Kidney (tissue), 13 donors: ENCODE measurements at regions not wholly inside any gene's neighbourhood (a gene's known extent, or its start where the extent isn't known, plus 50 kb on each side); places are given as distances from the start of the nearest gene placed in this dataset.
"Not testable (repeated sequence)": the region's sequence is repeated elsewhere in the genome, so short reads cannot be mapped to it uniquely, and the experiment has no call there.

Experiments used
- DNase-seq, 5 donors: peaks; one replicate each; pipeline ENCODE4 v3.0.0-alpha.2; 2013 to 2020
- FAIRE-seq: peaks from 2 replicates; lab custom pipeline; 2012; peaks lifted over from hg19 to GRCh38; lab: Jason Lieb, UNC
- H3K27ac ChIP-seq, 2 donors: one replicate each; pipeline ENCODE4 v1.7.0; 2013; ENCODE audit warnings: low read depth in 2 of 2, low read length in 2 of 2, inconsistent platforms in 1 of 2
- H3K27me3 ChIP-seq: one replicate; pipeline ENCODE4 v1.7.1; 2013; ENCODE audit warnings: low read length, inconsistent platforms; ENCODE audit not compliant: control insufficient read depth, insufficient read depth
- H3K36me3 ChIP-seq, 3 donors: one replicate each; pipeline versions ENCODE4 v1.7.0 to v1.7.1; 2013; ENCODE audit warnings: low read length in 3 of 3, control low read depth in 1 of 3, inconsistent platforms in 1 of 3; ENCODE audit not compliant: insufficient read depth in 3 of 3, control insufficient read depth in 2 of 3
- H3K4me1 ChIP-seq, 3 donors: one replicate each; pipeline versions ENCODE4 v1.7.0 to v1.7.1; 2013; ENCODE audit warnings: low read length in 3 of 3, inconsistent platforms in 1 of 3, low read depth in 1 of 3; ENCODE audit not compliant: control insufficient read depth in 2 of 3, insufficient read depth in 2 of 3
- H3K4me3 ChIP-seq, 3 donors: one replicate each; pipeline versions ENCODE4 v1.7.0 to v1.8.1; 2013; ENCODE audit warnings: low read length in 3 of 3, control low read depth in 1 of 3, inconsistent platforms in 1 of 3
- H3K9ac ChIP-seq, 3 donors: one replicate each; pipeline versions ENCODE4 v1.7.0 to v1.7.1; 2013; ENCODE audit warnings: low read length in 3 of 3, control low read depth in 1 of 3, inconsistent platforms in 1 of 3
- H3K9me3 ChIP-seq, 3 donors: one replicate each; pipeline versions ENCODE4 v1.7.0 to v1.7.1; 2013; ENCODE audit warnings: low read length in 3 of 3, control low read depth in 1 of 3, inconsistent platforms in 1 of 3; ENCODE audit not compliant: control insufficient read depth in 2 of 3, insufficient read depth in 1 of 3
- intact Hi-C: fragments of 100-400 bp; cut with DNase I; formaldehyde crosslinking; loops from one replicate; pipeline ENCODE4 v1.11.1; 2022
- TF ChIP-seq, protein P1 (sequence below): IDR thresholded peaks from 3 replicates; pipeline ENCODE4 v1.5.1; 2012; ENCODE audit warnings: mild to moderate bottlenecking, moderate library complexity, borderline replicate concordance; ENCODE audit not compliant: insufficient read depth; ENCODE audit errors: extremely low read depth
- donor health status: control.
- donor health status: control.
- donor health status: control.
- donor health status: control.
- donor health status: control.
- donor health status: DM: yes; HTN: yes; CAD: no.
- donor health status: Normal renal cell carcinoma (clear cell type).

DNA sequence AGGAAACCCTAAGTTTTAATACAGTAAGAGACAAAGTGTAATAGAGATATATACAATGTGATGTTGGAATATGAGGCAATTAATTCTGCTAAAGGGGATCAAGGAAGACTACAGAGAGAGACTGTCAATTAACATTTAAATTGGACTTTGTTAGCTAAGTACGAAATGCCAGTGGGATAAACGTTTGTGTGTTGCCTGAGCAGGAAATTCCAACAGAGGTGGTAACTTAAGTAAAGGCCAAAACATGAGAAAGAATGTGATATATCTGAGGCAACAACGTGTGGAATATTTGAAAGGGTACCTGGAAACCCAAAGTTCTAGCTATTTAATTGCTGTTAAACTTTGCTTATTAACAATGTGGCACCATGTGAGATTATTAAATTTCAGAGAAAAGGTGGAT lies 1666.9 kb upstream of the WWC1 start:
- no peaks in the 10 kb centered on the region for H3K27me3 ChIP-seq

DNA sequence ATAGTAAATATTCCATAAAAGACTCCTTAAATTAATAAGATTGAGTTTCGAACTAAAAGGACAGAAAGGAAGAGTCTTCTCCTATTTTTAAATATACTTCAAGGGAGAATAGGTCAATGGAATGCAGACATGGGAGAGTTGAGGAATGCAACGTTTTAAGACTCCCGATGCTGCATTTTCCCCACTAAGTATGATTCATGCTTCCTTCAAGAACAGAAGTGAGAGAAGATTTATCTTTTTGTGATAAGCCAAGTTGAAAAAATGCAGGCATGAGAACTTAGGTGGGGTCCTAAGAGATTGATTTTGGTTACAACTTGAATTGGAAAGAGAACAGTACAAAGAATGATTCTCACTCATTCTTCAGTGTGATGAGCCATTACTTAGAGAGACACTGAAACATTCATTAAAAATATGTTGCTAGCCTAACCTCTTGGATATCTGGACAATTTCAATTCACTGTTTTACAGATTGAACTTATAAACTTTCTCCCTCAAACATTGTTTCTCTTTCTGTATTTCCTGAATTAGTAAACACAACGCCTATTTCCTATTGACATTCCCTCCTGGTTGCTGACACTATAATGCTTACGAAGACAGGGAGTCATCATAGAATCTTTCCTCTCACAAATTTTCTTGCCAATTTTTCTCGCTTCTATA lies 1666.1 kb upstream of the WWC1 start:
- no peaks in the 10 kb centered on the region for H3K36me3 ChIP-seq
- no peaks in the 10 kb centered on the region for H3K4me1 ChIP-seq
- H3K27ac ChIP-seq, result no peak overlapping the region
- no peak overlapping the region for H3K9ac ChIP-seq
- no peaks in the 10 kb centered on the region for H3K9me3 ChIP-seq
- H3K4me3 ChIP-seq, result no peak overlapping the region
- TF ChIP-seq, protein P1, sequence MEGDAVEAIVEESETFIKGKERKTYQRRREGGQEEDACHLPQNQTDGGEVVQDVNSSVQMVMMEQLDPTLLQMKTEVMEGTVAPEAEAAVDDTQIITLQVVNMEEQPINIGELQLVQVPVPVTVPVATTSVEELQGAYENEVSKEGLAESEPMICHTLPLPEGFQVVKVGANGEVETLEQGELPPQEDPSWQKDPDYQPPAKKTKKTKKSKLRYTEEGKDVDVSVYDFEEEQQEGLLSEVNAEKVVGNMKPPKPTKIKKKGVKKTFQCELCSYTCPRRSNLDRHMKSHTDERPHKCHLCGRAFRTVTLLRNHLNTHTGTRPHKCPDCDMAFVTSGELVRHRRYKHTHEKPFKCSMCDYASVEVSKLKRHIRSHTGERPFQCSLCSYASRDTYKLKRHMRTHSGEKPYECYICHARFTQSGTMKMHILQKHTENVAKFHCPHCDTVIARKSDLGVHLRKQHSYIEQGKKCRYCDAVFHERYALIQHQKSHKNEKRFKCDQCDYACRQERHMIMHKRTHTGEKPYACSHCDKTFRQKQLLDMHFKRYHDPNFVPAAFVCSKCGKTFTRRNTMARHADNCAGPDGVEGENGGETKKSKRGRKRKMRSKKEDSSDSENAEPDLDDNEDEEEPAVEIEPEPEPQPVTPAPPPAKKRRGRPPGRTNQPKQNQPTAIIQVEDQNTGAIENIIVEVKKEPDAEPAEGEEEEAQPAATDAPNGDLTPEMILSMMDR, result no peak
- FAIRE-seq (no peak), DNase-seq (peak in 2 of 5 donors; percentile 6 to 26)
- no peaks in the 10 kb centered on the region for H3K27me3 ChIP-seq
- intact Hi-C loops, result no loop called here

More for the DNA sequence above, 1666.9 kb upstream of the WWC1 start:
- TF ChIP-seq, protein P1, result no peak
- H3K36me3 ChIP-seq, result no peaks in the 10 kb centered on the region
- FAIRE-seq, result no peak
- no peak overlapping the region for H3K9ac ChIP-seq
- intact Hi-C loops, result no loop called here
- DNase-seq, result peak in 1 of 5 donors; percentile 0
- H3K4me1 ChIP-seq, result no peaks in the 10 kb centered on the region
- no peak overlapping the region for H3K4me3 ChIP-seq
- H3K27ac ChIP-seq, result no peak overlapping the region
- no peaks in the 10 kb centered on the region for H3K9me3 ChIP-seq

DNA sequence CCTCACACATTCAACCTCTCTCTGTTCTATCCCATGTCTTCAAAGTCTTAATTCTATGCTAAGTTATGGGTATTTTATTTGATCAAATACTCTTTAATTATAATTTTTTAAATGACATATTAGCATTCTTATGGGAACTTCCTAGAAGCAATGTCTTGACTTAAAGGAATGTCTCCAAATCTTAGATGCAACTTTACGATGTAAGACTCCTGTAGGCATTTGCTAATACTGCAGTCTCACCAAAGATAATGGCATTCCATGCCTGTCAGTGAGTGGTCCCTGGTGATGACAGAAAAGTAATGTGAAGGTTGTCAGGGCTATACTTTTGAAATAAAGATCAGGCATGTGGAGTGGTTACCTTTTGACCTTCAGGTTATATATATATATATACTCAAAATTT lies 1654.2 kb upstream of the WWC1 start:
- no peak for DNase-seq
- Histone ChIP-seq H3K36me3 (no peaks in the 10 kb centered on the region), H3K9me3 (no peaks in the 10 kb centered on the region), H3K4me1 (no peaks in the 10 kb centered on the region), H3K27me3 (no peaks in the 10 kb centered on the region), H3K4me3 (no peak overlapping the region), H3K27ac (no peak overlapping the region), H3K9ac (no peak overlapping the region)
- intact Hi-C loops, result no loop called here
- TF ChIP-seq, protein P1, result no peak
- FAIRE-seq, result no peak

DNA sequence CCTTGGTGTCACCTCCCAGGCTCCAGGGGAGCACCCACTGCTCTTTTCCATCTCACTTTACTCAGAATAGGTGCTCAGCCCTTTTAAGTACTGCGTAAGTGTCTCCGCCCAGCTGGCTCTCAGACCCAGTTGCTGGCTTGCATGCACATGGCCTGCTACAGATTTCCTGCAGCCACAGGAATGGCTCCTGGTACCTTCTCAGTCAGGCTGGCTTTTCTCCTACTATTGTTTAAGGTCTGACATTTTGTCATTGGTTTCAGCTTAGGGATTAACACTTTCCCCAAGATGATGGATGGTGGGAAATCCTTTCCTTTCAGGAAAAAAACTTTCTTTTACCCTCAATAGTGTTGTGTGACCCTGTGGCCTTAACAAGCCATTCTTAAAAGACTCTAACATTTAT lies 1652.3 kb upstream of the WWC1 start:
- intact Hi-C loops, result no loop called here
- H3K9me3 ChIP-seq, result no peaks in the 10 kb centered on the region
- H3K27ac ChIP-seq, result no peak overlapping the region
- no peak overlapping the region for H3K9ac ChIP-seq
- DNase-seq (no peak), FAIRE-seq (no peak)
- H3K4me3 ChIP-seq, result no peak overlapping the region
- no peaks in the 10 kb centered on the region for H3K27me3 ChIP-seq
- TF ChIP-seq, protein P1, result no peak
- H3K36me3 ChIP-seq, result no peaks in the 10 kb centered on the region
- no peaks in the 10 kb centered on the region for H3K4me1 ChIP-seq

DNA sequence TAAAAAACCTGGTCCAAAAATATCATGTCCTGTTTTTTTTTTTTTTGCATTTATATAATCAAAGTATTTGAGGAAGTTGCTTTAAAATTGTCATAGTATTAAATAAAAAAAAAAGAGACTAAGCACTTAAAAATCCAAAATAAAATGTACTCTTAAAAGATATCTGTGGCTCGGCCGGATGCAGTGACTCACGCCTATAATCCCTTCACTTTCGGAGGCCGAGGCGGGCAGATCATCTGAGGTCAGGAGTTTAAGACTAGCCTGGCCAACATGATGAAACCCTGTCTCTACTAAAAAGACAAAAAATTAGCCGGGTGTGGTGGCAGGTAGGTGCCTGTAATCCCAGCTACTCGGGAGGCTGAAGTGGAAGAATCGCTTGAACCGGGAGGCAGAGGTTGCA lies 1651.3 kb upstream of the WWC1 start:
- H3K27me3 ChIP-seq, H3K4me3 ChIP-seq, FAIRE-seq, intact Hi-C loops, H3K36me3 ChIP-seq, H3K27ac ChIP-seq, DNase-seq, H3K9me3 ChIP-seq, H3K4me1 ChIP-seq, H3K9ac ChIP-seq: not testable (repeated sequence)
